Spleen (tissue), 7 donors: ENCODE measurements at regions not wholly inside any gene's neighbourhood (a gene's known extent, or its start where the extent isn't known, plus 50 kb on each side); places are given as distances from the start of the nearest gene placed in this dataset.

Experiments
- POLR2AphosphoS5 ChIP-seq, 3 donors: sonication (generic); formaldehyde crosslinking; IDR thresholded peaks; one replicate each; pipeline ENCODE4 v1.5.1; 2017; ENCODE audit warnings: antibody characterized with exemption in 3 of 3
- TF ChIP-seq, protein P1 (sequence below), 11 experiments: fragments of 200-600 bp in 7 of 11; fragments of 450-650 bp in 4 of 11; sonication (generic) in 4 of 11; IDR thresholded peaks in 8 of 11; conservative IDR thresholded peaks in 3 of 11; 1 replicate in 7 of 11; 2 replicates in 4 of 11; pipeline versions ENCODE4 v1.4.0 to v1.8.0; 2016 to 2021; ENCODE audit warnings: antibody characterized with exemption in 11 of 11, inconsistent platforms in 4 of 11, mild to moderate bottlenecking in 1 of 11
- donor health status: DM: no; HTN: no; CAD: no; lungs with moderate emphysema.
- donor health status: DM: no; HTN: no; CAD: no.
- donor health status: DM: no; HTN: no; CAD: no.

DNA sequence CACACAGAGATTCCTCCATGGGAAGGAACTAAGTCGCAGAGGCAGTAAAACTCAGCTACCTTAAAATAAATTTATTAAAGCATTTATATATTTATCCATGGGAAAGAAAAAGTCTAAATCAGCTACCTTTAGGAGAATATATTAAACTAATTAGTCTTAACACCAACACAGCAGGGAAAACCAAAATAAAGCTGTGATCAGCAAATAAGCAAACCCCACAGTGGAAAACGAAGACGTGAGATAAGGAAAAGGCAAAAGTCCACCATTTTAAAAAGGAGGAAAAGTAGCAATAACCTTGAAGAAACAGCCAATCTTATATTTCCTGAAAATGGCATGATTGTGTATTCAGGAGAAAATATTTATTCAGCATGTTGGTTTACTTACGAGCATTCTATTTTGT is 473.0 kb upstream of the ROBO2 start:
- TF ChIP-seq, protein P1, sequence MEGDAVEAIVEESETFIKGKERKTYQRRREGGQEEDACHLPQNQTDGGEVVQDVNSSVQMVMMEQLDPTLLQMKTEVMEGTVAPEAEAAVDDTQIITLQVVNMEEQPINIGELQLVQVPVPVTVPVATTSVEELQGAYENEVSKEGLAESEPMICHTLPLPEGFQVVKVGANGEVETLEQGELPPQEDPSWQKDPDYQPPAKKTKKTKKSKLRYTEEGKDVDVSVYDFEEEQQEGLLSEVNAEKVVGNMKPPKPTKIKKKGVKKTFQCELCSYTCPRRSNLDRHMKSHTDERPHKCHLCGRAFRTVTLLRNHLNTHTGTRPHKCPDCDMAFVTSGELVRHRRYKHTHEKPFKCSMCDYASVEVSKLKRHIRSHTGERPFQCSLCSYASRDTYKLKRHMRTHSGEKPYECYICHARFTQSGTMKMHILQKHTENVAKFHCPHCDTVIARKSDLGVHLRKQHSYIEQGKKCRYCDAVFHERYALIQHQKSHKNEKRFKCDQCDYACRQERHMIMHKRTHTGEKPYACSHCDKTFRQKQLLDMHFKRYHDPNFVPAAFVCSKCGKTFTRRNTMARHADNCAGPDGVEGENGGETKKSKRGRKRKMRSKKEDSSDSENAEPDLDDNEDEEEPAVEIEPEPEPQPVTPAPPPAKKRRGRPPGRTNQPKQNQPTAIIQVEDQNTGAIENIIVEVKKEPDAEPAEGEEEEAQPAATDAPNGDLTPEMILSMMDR (IDR thresholded peaks at IDR 0.05 in 8 of 11, conservative IDR thresholded peaks at IDR 0.05 in 3 of 11) = no peak
- no peak for TF ChIP-seq POLR2AphosphoS5 (IDR thresholded peaks at IDR 0.05)
